ENCODE measurements at regions not wholly inside any gene's neighbourhood (a gene's known extent, or its start where the extent isn't known, plus 50 kb on each side); places are given as distances from the start of the nearest gene placed in this dataset.

- Mint-ChIP-seq H3K4me1 (ENCODE audit: low read depth, unreplicated experiment) (peaks cover 50% of the 10 kb centered on the region), H3K4me3 (ENCODE audit: unreplicated experiment) (peak overlapping the region; percentile 31), H3K9me3 (ENCODE audit: unreplicated experiment) (no peaks in the 10 kb centered on the region), H3K36me3 (ENCODE audit: unreplicated experiment) (no peaks in the 10 kb centered on the region), H3K27ac (ENCODE audit: unreplicated experiment) (peak overlapping the region; percentile 40), H3K27me3 (ENCODE audit: unreplicated experiment) (no peaks in the 10 kb centered on the region)
- no peak for TF ChIP-seq CTCF (IDR thresholded peaks at IDR 0.05; ENCODE audit: partially characterized antibody, unreplicated experiment)
- no peak for DNase-seq
Observed at GRCh38 chr5:72035831-72036230, 71.4 kb upstream of the MAP1B start.

- H3K4me1 Mint-ChIP-seq (ENCODE audit: low read depth, unreplicated experiment) = peaks cover 50% of the 10 kb centered on the region
- no peak for TF ChIP-seq CTCF (IDR thresholded peaks at IDR 0.05; ENCODE audit: partially characterized antibody, unreplicated experiment)
- no peaks in the 10 kb centered on the region for H3K9me3 Mint-ChIP-seq (ENCODE audit: unreplicated experiment)
- H3K27me3 Mint-ChIP-seq (ENCODE audit: unreplicated experiment) = no peaks in the 10 kb centered on the region
- no peak for DNase-seq
- H3K27ac Mint-ChIP-seq (ENCODE audit: unreplicated experiment) = peak overlapping the region; percentile 60
- no peaks in the 10 kb centered on the region for H3K36me3 Mint-ChIP-seq (ENCODE audit: unreplicated experiment)
- H3K4me3 Mint-ChIP-seq (ENCODE audit: unreplicated experiment) = peak overlapping the region; percentile 40
Observed at GRCh38 chr5:72036951-72037350, 70.3 kb upstream of the MAP1B start.

- Mint-ChIP-seq H3K4me3 (ENCODE audit: unreplicated experiment) (no peak overlapping the region), H3K27me3 (ENCODE audit: unreplicated experiment) (no peaks in the 10 kb centered on the region), H3K9me3 (ENCODE audit: unreplicated experiment) (no peaks in the 10 kb centered on the region), H3K4me1 (ENCODE audit: low read depth, unreplicated experiment) (peaks cover 39% of the 10 kb centered on the region), H3K27ac (ENCODE audit: unreplicated experiment) (no peak overlapping the region), H3K36me3 (ENCODE audit: unreplicated experiment) (no peaks in the 10 kb centered on the region)
- no peak for TF ChIP-seq CTCF (IDR thresholded peaks at IDR 0.05; ENCODE audit: partially characterized antibody, unreplicated experiment)
- DNase-seq = no peak
Observed at GRCh38 chr5:72040513-72040912, 66.8 kb upstream of the MAP1B start.

GRCh38 chr5:72041654-72042053, 65.6 kb upstream of the MAP1B start:
- no peak for TF ChIP-seq CTCF (IDR thresholded peaks at IDR 0.05; ENCODE audit: partially characterized antibody, unreplicated experiment)
- H3K4me3 Mint-ChIP-seq (ENCODE audit: unreplicated experiment) = no peak overlapping the region
- no peaks in the 10 kb centered on the region for H3K36me3 Mint-ChIP-seq (ENCODE audit: unreplicated experiment)
- no peaks in the 10 kb centered on the region for H3K9me3 Mint-ChIP-seq (ENCODE audit: unreplicated experiment)
- no peaks in the 10 kb centered on the region for H3K27me3 Mint-ChIP-seq (ENCODE audit: unreplicated experiment)
- DNase-seq = no peak
- peaks cover 29% of the 10 kb centered on the region for H3K4me1 Mint-ChIP-seq (ENCODE audit: low read depth, unreplicated experiment)
- no peak overlapping the region for H3K27ac Mint-ChIP-seq (ENCODE audit: unreplicated experiment)

GRCh38 chr5:72042097-72042496, 65.2 kb upstream of the MAP1B start:
- Mint-ChIP-seq H3K4me1 (ENCODE audit: low read depth, unreplicated experiment) (peaks cover 25% of the 10 kb centered on the region), H3K27ac (ENCODE audit: unreplicated experiment) (no peak overlapping the region), H3K27me3 (ENCODE audit: unreplicated experiment) (no peaks in the 10 kb centered on the region), H3K36me3 (ENCODE audit: unreplicated experiment) (peaks cover 2% of the 10 kb centered on the region), H3K4me3 (ENCODE audit: unreplicated experiment) (no peak overlapping the region), H3K9me3 (ENCODE audit: unreplicated experiment) (peaks cover under 1% of the 10 kb centered on the region)
- TF ChIP-seq CTCF (IDR thresholded peaks at IDR 0.05; ENCODE audit: partially characterized antibody, unreplicated experiment) = no peak
- no peak for DNase-seq

All from glutamatergic neuron (in vitro differentiated cells).